Endothelial cell of umbilical vein (primary cell): ENCODE measurements at regions not wholly inside any gene's neighbourhood (a gene's known extent, or its start where the extent isn't known, plus 50 kb on each side); places are given as distances from the start of the nearest gene placed in this dataset.

Experiments used
- BruUV-seq: library from RNA; stranded (reverse); fragments of 400-500 nt; replicated peaks from 2 replicates; lab custom pipeline; 2021; lab: Mats Ljungman, UMichigan
- CTCF ChIA-PET: fragments of 300-600, 350-600 bp; sonication (Branson Sonifier 250); formaldehyde crosslinking; loops from one replicate; lab custom pipeline; 2021; ENCODE audit warnings: antibody characterized with exemption, inconsistent platforms; lab: Charles Lee
- POLR2A ChIA-PET: fragments of 300-600, 350-600 bp; sonication (Branson Sonifier 250); formaldehyde crosslinking; loops from one replicate; lab custom pipeline; 2021; ENCODE audit warnings: antibody characterized with exemption, inconsistent platforms; lab: Charles Lee
- DNase-seq: peaks from one replicate; pipeline ENCODE4 v3.0.0-alpha.2; 2011; ENCODE audit warnings: low read depth, low spot score
- FAIRE-seq: peaks from 2 replicates; lab custom pipeline; 2011; peaks lifted over from hg19 to GRCh38; lab: Jason Lieb, UNC
- H2AFZ ChIP-seq: 2 replicates; pipeline ENCODE4 v1.6.0; 2012; ENCODE audit warnings: low read depth, low read length, control low read depth, inconsistent platforms
- H3K27ac ChIP-seq: 2 replicates; pipeline ENCODE4 v1.5.1; 2011; ENCODE audit warnings: low read depth, mild to moderate bottlenecking, control low read depth, low read length, moderate library complexity; ENCODE audit not compliant: insufficient read depth
- H3K27me3 ChIP-seq, 2 experiments: 2 replicates each; pipeline versions ENCODE4 v1.6.0 to v1.6.1; 2011; ENCODE audit warnings: low read length in 2 of 2, mixed read lengths in 1 of 2; ENCODE audit not compliant: control insufficient read depth in 2 of 2, insufficient read depth in 2 of 2
- H3K36me3 ChIP-seq, 2 experiments: 2 replicates in 1 of 2; 3 replicates in 1 of 2; pipeline ENCODE4 v1.5.1; 2011; ENCODE audit warnings: low read length in 2 of 2, mild to moderate bottlenecking in 1 of 2, moderate library complexity in 1 of 2; ENCODE audit not compliant: control insufficient read depth in 2 of 2, insufficient read depth in 2 of 2; ENCODE audit errors: extremely low read depth in 1 of 2
- H3K4me1 ChIP-seq: 3 replicates; pipeline ENCODE4 v1.5.1; 2011; ENCODE audit warnings: mild to moderate bottlenecking, low read length; ENCODE audit not compliant: control insufficient read depth, insufficient read depth; ENCODE audit errors: extremely low read depth
- H3K4me2 ChIP-seq: 2 replicates; pipeline ENCODE4 v1.6.1; 2011; ENCODE audit warnings: low read length, control low read depth, mixed read lengths; ENCODE audit not compliant: insufficient read depth
- H3K4me3 ChIP-seq, 3 experiments: fragments of 200-600 bp in 1 of 3; sonication (generic), shearing (Covaris generic) in 1 of 3; replicated peaks in 1 of 3; 2 replicates each; pipeline ENCODE4 v1.5.1; 2011 to 2016; ENCODE audit warnings: control low read depth in 3 of 3, low read length in 3 of 3, mild to moderate bottlenecking in 2 of 3, inconsistent platforms in 1 of 3, low read depth in 1 of 3, moderate library complexity in 1 of 3; ENCODE audit not compliant: insufficient read depth in 1 of 3
- H3K79me2 ChIP-seq: 2 replicates; pipeline ENCODE4 v1.6.0; 2012; ENCODE audit warnings: low read length, inconsistent platforms; ENCODE audit not compliant: control insufficient read depth, insufficient read depth
- H3K9ac ChIP-seq: replicated peaks from 2 replicates; pipeline ENCODE3; 2011; ENCODE audit warnings: low read length, control low read depth; ENCODE audit not compliant: insufficient read depth; ENCODE audit errors: extremely low read depth
- H3K9me1 ChIP-seq: replicated peaks from 3 replicates; pipeline ENCODE4 v1.6.0; 2011; ENCODE audit warnings: mild to moderate bottlenecking, low read length; ENCODE audit not compliant: control insufficient read depth, insufficient read depth; ENCODE audit errors: extremely low read depth
- H3K9me3 ChIP-seq: replicated peaks from 2 replicates; pipeline ENCODE4 v1.5.1; 2012; ENCODE audit warnings: low read length, inconsistent platforms; ENCODE audit not compliant: control insufficient read depth, insufficient read depth
- H4K20me1 ChIP-seq: replicated peaks from 2 replicates; pipeline ENCODE3; 2011; ENCODE audit warnings: mild to moderate bottlenecking, low read length; ENCODE audit not compliant: control insufficient read depth, insufficient read depth; ENCODE audit errors: extremely low read depth
- EZH2 ChIP-seq: IDR thresholded peaks from 2 replicates; pipeline ENCODE4 v1.6.1; 2012; ENCODE audit warnings: borderline replicate concordance, low read depth, mild to moderate bottlenecking, moderate library complexity, low read length, inconsistent platforms; ENCODE audit not compliant: severe bottlenecking
- FOS ChIP-seq: IDR thresholded peaks from 2 replicates; pipeline ENCODE4 v1.6.1; 2011; ENCODE audit warnings: mild to moderate bottlenecking, low read length, moderate library complexity, borderline replicate concordance; ENCODE audit not compliant: insufficient read depth
- GATA2 ChIP-seq: IDR thresholded peaks from 2 replicates; pipeline ENCODE4 v1.7.0; 2011; ENCODE audit warnings: low read depth, mild to moderate bottlenecking, moderate library complexity, mixed read lengths, low read length; ENCODE audit not compliant: insufficient read length, insufficient read depth
- JUN ChIP-seq: IDR thresholded peaks from 2 replicates; pipeline ENCODE4 v1.6.1; 2011; ENCODE audit warnings: borderline replicate concordance, low read depth; ENCODE audit not compliant: insufficient read length, insufficient read depth
- MYC ChIP-seq: IDR thresholded peaks from one replicate; pipeline ENCODE4 v1.6.1; 2011; ENCODE audit warnings: mild to moderate bottlenecking, low read depth, low read length
- POLR2A ChIP-seq: IDR thresholded peaks from 2 replicates; pipeline ENCODE4 v1.6.1; 2012; ENCODE audit warnings: low read depth, mild to moderate bottlenecking, control low read depth, low read length
- POLR2AphosphoS5 ChIP-seq: IDR thresholded peaks from 2 replicates; pipeline ENCODE4 v1.6.1; 2012; ENCODE audit warnings: low read depth, mild to moderate bottlenecking, control low read depth, low read length, moderate library complexity; ENCODE audit not compliant: insufficient read depth
- dilution Hi-C: fragments of 300-500 bp; cut with MboI; formaldehyde crosslinking; loops from one replicate; pipeline ENCODE4 v1.15.0; 2019; ENCODE audit warnings: low sequenced_read_pairs; ENCODE audit not compliant: extremely low pct_ligation_motif_present
- intact Hi-C: fragments of 100-400 bp; cut with micrococcal nuclease; formaldehyde crosslinking; loops from one replicate; pipeline ENCODE4 v1.10.0; 2022
- TF ChIP-seq, protein P1 (sequence below), 2 donors: IDR thresholded peaks; 1 replicate in 1 of 2; 2 replicates in 1 of 2; pipeline ENCODE4 v1.5.1; 2011; ENCODE audit warnings: low read length in 2 of 2, mild to moderate bottlenecking in 2 of 2, moderate library complexity in 2 of 2, control low read depth in 1 of 2, inconsistent platforms in 1 of 2, low read depth in 1 of 2; ENCODE audit not compliant: insufficient read depth in 1 of 2; ENCODE audit errors: extremely low read depth in 1 of 2
- TF ChIP-seq, protein P2 (sequence below): IDR thresholded peaks from 2 replicates; pipeline ENCODE4 v1.6.1; 2011; ENCODE audit not compliant: insufficient read depth, insufficient read length

- Histone ChIP-seq H3K4me2 (no peak overlapping the region), H3K79me2 (no peaks in the 10 kb centered on the region), H4K20me1 (no peaks in the 10 kb centered on the region), H3K9me3 (no peaks in the 10 kb centered on the region), H3K4me1 (no peaks in the 10 kb centered on the region), H3K4me3 (no peak overlapping the region), H3K36me3 (no peaks in the 10 kb centered on the region), H3K9me1 (no peaks in the 10 kb centered on the region), H3K27me3 (no peaks in the 10 kb centered on the region), H3K9ac (no peak overlapping the region), H3K27ac (no peak overlapping the region), H2AFZ (no peak overlapping the region)
- dilution Hi-C loops, result no loop called here
- no peak for DNase-seq
- no TSS peak for BruUV-seq
- ChIA-PET CTCF (no interaction called here), POLR2A (no interaction called here)
- intact Hi-C loops, result no loop called here
- FAIRE-seq, result no peak
- no peak for TF ChIP-seq POLR2AphosphoS5
- no peak for TF ChIP-seq JUN
- no peak for TF ChIP-seq EZH2
- TF ChIP-seq POLR2A, result no peak
- TF ChIP-seq MYC, result no peak
- TF ChIP-seq, protein P1, sequence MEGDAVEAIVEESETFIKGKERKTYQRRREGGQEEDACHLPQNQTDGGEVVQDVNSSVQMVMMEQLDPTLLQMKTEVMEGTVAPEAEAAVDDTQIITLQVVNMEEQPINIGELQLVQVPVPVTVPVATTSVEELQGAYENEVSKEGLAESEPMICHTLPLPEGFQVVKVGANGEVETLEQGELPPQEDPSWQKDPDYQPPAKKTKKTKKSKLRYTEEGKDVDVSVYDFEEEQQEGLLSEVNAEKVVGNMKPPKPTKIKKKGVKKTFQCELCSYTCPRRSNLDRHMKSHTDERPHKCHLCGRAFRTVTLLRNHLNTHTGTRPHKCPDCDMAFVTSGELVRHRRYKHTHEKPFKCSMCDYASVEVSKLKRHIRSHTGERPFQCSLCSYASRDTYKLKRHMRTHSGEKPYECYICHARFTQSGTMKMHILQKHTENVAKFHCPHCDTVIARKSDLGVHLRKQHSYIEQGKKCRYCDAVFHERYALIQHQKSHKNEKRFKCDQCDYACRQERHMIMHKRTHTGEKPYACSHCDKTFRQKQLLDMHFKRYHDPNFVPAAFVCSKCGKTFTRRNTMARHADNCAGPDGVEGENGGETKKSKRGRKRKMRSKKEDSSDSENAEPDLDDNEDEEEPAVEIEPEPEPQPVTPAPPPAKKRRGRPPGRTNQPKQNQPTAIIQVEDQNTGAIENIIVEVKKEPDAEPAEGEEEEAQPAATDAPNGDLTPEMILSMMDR (IDR thresholded peaks at IDR 0.05; ENCODE audit: extremely low read depth in 1 of 2, insufficient read depth in 1 of 2, low read depth in 1 of 2, low read length in 2 of 2), result no peak
- no peak for TF ChIP-seq GATA2
- no peak for TF ChIP-seq FOS
- TF ChIP-seq, protein P2, sequence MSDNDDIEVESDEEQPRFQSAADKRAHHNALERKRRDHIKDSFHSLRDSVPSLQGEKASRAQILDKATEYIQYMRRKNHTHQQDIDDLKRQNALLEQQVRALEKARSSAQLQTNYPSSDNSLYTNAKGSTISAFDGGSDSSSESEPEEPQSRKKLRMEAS, result no peak
Measured at GRCh38 chr15:46576646-46577395, 942.0 kb downstream of the SQOR start.
